ENCODE measurements at regions not wholly inside any gene's neighbourhood (a gene's known extent, or its start where the extent isn't known, plus 50 kb on each side); places are given as distances from the start of the nearest gene placed in this dataset.

GRCh38 chr1:58895082-58895481, 111.2 kb upstream of the JUN start:
- DNase-seq: no peak

- DNase-seq: no peak
These were observed 111.8 kb upstream of the JUN start for GRCh38 chr1:58895559-58896145.

- no peak for DNase-seq
These were observed 112.7 kb upstream of the JUN start for GRCh38 chr1:58896246-58897183.

DNA sequence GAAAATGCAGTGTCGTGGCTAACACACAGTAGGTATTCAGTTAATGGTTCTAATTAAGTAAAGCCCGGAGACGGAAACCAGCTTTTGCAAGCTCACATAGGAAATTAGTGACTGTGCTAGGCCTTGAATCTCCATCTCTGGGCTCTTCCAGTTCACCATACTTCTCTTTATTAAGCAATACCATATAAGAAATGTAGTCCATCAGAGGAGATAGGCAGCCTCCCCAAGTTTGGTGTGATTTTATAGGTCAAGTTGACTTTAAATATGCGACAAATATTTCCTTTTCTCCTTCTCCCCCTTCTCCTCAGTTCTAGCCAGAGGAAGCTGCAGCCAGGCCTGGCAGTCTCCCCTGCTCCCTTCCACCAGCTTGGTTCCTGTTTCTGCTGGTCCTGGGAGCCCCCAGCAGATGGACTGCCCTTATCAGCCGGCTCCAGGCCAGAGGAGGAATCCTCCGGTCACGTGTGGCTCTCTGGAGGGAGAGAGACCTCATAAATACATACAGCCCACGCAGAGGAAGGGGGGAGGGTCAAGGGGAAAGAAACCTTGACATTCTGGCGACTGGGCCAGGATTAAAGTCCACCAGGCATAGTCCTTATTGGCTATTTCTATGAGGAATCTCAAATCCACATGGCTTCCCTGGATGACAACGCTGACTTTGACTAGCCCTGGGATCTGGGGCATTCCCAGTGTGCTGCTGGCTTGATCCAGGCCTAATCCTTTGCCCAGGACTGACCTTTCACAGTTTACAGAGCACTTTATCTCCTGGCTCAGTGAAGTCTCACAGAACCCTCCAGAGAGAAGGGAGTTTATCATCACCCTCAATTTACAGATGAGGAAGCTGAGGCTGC, 115.1 kb upstream of the JUN start:
- no peak for DNase-seq

DNA sequence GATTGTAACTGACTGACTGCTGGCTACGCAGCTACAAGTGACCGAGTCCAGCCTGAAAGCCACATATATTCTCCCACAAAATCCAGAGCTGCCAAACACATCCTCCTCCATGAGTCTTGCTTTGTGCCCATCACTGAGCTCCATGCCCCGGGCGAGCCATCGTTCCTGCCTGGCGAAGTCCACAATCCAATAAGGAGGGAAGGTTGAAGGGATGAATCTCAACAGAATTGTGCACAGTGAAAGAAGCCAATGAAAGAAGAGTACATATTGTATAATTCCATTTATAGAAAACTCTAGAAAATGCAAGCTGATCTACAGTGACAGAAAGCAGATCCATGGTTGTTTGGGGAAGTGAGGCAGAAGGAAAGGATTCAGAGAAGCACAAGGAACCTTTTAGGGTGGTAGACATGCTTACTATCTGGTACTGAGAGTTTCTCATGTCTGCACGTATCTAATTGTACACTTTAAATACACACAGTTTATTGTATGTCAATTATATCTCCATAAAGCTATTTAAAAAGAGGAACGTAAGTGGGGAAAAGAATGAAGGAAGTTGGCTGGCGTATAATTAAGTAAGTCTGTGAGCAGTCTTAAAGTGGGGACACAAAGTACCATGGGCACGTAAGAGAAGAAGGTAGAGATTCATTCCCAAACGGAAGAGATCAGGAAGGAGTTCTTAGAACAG, 115.9 kb upstream of the JUN start:
- no peak for DNase-seq

GRCh38 chr1:58900396-58900795, 116.5 kb upstream of the JUN start:
- DNase-seq: no peak

DNA sequence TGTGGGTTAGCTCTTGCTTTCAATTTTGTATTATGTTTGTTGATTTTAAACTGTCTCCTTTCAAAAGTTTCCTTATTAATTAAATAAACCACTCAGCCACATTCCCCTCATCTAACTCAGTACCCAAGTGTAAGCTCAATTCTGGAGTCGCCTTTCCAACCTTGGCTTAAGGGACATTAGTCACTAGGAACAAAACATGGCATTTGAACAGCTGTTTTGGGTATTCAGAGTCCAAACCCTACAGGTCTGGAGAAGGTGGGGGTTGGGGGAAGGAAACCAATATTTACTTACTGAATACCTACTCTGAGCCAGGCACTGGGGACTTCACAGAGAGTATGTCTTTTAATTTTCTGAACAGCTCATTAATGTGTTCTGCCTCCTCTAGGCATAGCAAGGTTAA, 117.2 kb upstream of the JUN start:
- DNase-seq: no peak

- no peak for DNase-seq
These were observed 119.1 kb upstream of the JUN start for GRCh38 chr1:58902830-58903513.

DNA sequence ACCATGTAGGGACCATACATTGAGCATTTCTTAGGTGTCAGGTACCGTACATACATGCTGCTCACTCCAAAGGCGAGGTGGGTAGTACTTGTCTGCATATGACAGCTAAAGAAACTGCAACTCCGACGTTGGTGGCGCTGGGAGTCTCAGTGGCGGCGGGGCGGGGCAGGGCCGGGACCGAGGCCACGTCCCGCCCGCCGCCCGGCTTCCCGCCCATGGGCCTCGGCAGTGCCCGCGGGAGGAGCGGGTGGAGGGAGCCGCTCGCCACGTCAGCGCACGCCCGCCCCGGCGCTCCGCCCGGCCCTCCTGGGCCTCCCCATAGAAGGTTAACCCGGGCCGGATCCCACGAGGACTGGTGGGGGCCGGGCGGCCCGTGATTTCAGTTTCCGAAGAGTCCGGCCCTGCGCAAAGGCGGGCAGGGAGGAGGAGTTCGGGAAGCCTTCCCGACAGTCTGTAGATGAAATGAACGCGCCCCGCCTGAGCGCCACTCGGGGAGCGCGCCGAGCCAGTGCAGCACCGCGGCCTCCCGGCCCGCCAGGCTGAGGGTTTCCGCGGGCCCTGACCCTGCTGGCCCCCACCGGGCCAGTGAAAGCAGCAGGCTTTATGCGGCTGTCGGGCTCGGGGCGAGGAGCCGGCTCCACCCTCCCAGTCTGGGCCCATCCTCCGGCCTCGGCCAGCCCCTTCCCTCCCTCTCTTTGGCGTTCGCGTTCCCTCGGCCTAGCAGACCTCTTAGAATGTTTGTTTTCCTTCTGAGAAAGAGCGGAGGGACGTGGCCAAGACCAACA, 119.9 kb upstream of the JUN start:
- DNase-seq: no peak

- DNase-seq: no peak
These were observed 120.7 kb upstream of the JUN start for GRCh38 chr1:58904299-58905125.

GRCh38 chr1:58905126-58905490, 121.3 kb upstream of the JUN start:
- no peak for DNase-seq

- DNase-seq: no peak
These were observed 121.9 kb upstream of the JUN start for GRCh38 chr1:58905628-58906221.

DNA sequence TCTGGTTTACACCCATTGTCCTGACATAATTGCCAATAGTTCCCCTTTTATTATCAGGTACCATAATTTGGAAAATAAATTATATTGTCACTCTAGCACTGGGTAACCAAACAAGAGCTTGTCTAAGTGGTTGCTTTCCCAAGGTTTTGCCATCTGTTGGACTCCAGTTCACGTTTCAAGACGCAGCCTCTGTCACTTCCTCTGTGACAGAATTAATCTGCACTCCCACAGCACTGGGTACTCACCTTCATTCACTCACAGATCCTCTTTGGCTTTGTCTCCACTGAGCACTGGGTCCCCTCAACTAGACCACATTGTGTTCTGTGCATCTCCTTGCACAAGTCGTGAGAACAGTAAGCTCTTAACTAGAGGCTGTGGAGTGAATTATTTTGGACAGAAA, 123.6 kb upstream of the JUN start:
- DNase-seq: no peak

GRCh38 chr1:58908561-58909560, 125.0 kb upstream of the JUN start:
- DNase-seq: no peak

DNA sequence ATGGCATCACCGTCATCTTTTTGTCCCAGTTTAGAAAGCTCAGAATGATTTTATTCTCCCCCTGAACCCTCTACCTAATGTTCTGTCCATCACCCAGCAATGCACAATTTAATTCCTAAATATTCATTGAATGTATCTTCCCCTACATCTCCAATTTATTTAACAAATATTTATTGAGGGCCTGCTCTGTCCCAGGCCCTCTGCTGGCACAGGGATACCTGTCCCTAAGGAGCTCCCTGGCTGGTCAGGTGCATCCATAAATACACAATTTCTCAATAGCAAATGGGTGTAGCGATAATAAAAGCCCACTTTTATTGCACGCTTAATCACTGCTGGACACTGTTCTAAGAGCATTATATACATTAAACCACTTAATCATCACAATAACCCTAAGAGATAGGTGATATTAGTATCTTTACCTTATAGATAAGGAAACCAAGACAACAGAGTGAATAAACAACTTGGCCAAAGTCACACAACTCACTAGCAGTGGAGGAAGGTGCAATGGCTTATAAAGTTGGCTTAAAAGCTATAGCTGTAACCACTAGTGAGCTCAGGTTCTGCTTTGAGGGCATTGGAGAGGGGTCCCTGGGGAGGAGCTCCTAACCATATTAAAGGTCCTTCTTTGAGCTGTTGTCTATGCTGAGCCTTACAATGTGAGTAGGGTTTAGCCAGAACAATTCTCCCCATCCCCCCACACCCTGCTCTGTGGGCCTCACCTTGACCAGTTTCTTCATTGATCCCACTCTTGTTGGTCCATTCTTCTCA, 126.3 kb upstream of the JUN start:
- DNase-seq: no peak

DNA sequence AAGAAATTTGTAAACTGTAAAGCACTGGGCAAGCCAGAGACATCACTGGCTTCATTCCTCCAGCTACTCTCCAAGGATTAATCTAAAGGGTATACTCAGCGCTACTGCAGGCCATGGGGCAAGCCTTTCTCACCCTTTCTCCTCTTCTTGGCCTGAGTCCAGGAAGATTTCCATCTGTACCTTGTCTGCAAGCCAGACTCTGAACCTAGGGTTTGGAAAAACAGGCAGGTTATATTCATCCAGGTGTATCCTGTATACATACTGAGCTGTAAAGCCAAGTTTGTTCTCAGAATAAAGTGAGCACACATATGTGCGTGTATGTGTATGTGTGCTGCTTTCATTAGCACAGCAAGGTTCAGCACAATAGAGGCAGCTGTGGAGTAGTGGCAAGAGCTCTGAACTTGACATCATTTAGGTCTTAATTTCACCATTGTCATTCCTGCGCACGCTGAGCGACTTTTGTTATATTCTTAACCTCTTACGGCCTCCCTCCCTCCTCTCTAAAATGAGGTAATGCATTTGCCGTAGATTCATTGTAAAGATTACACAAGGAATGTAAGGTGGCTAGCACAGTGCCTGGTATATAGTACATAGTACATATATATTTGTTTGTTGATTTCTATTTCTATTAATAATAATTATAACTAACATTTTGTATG, 128.1 kb upstream of the JUN start:
- DNase-seq: no peak

DNA sequence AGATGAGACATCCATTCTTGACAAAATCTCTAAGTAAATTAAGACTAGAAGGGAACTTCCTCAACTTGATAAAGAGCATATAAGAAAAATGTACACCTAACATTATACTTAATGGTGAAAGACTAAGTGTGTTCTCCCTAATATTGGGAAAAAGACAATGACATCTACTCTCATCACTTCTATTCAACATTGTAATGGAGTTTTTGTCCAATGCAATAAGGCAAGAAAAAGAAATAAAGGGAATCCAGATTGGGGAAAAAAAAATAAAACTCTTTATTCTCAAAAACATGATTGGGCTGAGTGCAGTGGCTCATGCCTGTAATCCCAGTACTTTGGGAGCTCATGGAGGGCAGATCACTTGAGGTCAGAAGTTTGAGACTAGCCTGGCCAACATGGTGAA, 131.1 kb upstream of the JUN start:
- no peak for DNase-seq

DNA sequence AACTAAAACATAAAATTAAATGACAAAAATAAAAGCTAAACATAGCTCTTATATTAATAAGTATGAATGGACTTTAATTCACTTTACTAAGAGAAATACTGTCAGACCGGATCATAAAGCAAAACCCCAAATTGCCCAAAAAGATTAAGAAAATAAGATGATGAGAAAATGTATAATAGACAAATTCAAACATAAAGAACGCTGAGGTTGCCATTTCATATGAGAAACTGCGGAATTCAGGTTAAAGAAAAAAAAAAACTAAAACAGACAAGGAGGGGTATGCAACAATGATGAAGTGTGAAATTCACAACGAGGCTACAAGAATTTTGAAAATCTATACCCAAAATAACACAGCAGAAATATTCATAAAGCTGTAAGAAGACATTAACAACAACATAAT, 133.6 kb upstream of the JUN start:
- DNase-seq: no peak

All from NCI-H1092 (cell line).